Dermis microvascular lymphatic vessel endothelial cell (primary cell): ENCODE measurements at regions not wholly inside any gene's neighbourhood (a gene's known extent, or its start where the extent isn't known, plus 50 kb on each side); places are given as distances from the start of the nearest gene placed in this dataset.
"Not testable (repeated sequence)": the region's sequence is repeated elsewhere in the genome, so short reads cannot be mapped to it uniquely, and the experiment has no call there.

Source experiments
- DNase-seq, 2 donors: peaks; one replicate each; pipeline versions ENCODE4 v3.0.0 to v3.0.0-alpha.2; 2010; ENCODE audit warnings: low read depth in 2 of 2

DNA sequence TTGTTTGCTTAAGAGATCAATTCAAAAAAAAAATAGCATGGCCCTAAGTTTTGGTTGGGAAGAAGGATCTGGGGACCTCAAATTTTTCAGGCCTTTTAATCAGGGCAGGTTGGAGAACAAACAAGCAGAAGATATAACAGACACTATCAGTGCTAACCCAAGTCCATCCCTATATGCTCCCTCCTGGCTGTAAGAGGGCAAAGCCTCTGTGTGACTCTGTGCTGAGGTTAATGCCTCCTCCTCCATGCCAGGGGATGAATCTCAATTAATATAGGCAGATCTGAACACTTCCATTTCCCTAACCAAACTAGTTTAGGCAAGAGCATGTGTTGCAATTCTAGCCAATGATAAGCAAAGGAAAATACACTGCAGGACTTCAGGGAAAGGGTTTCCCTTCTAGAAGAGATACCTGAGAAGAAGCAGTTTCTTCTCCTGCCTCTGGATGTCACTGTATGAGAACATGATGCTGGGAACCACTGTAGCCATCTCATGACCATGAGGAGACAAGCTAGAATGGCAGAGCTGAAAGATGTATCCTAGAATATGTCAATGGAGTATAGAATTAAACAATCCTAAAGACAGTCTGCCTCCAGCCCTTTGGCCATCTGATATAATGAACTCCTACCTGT is 76.0 kb downstream of the CHD9NB start:
- DNase-seq: peak; percentile 4 to 39

DNA sequence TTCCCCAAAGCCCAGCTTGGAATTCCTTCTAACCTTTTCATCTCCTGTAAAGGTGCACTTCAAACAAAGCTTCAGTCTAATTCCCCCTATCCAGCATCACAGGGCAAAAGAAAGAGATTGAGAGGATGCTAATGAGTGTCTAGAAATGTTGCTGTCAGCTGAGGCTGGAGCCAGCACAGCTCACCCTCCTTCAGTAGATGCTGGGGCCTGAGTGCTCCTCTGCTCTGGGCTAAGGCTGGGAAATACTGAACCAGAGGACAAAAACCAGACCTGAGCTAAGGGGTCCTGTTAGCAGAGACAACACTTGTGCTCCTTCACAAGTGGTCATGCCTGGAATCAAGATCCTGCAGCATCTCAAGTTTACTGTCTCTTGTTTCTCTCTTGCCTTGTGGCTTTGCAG is 85.0 kb downstream of the CHD9NB start:
- no peak for DNase-seq

DNA sequence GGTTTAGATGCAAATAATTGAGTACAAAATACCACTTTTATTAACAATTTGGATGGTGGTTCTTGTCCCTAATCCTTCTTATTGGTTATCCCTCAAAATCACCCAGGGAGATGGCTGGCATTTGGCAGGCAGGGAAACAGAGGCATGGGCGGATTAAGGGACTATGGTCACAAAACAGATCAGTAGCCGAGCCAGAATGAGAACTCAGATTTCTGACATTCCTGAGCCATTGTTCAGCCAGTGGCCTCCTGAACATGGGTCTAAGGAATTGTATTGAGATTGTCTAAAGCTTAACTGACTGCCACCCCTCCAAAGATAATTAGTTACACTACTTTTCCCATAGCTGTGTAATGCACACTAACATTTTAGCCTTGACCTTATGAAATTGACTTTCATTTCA is 88.4 kb downstream of the CHD9NB start:
- DNase-seq: no peak

DNA sequence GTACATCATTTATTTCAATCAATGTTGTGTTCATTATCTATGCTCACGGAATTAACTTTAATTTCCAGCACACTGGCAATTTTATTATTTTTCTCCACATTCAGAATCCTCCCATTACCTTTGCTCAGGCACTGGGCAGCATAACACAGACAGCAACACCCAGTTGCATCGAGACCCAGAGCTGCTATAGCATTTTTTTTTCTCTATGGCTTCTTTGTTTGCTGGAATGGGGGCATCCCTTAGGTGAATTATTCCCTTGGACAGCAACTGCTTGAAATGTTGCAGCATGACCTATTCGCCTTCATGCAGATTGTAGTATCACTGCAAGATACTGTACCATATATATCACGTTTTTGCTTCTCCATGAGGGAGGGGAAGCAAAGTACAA is 88.8 kb downstream of the CHD9NB start:
- no peak for DNase-seq

DNA sequence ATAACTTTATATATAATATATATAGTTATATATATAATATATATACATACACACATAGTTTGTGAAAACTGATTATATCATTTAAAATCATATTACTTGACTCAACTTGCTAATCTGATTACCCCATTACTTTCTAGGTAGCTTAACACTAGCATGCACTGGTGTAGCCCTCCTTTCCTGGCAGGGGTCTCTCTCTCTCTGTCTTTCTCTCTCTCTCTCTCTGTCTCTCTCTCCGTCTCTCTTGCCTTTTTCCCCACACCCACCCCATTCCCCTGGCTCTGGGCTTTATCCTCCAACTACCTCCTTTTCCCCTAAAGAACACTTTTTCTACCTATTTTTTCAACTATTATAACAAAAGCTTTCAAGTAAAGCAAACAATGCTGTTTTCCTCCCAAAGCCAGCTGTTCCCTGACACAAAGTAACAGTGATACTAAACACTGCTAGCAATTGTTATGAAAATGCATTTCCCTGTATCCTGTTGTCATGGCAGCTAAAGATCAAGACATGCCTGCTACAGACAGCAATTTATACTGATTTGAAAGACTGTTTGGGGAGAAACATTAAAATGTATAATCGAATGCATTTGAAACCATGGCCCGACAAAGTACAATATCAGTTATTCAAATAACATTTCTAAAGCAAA is 89.4 kb downstream of the CHD9NB start:
- no peak for DNase-seq

DNA sequence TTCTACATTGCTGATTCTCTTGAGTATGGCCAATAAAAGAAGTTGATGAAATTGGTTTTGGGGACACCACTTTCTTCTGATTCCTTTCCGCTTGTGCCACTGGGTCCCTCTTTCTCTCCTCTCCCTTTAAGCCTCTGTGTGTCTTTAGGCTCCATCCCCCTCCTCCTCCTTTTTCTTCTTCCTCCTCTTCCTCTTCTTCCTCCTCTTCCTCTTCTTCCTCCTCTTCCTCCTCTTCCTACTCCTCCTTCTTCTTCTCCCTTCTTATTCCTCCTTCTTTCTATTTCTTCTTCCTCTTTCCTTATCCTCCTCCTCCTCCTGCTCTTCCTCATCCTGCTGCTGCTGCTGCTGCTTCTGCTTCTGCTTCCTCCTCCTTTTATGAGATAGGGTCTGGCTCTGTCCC is 93.7 kb downstream of the CHD9NB start:
- DNase-seq: no peak

DNA sequence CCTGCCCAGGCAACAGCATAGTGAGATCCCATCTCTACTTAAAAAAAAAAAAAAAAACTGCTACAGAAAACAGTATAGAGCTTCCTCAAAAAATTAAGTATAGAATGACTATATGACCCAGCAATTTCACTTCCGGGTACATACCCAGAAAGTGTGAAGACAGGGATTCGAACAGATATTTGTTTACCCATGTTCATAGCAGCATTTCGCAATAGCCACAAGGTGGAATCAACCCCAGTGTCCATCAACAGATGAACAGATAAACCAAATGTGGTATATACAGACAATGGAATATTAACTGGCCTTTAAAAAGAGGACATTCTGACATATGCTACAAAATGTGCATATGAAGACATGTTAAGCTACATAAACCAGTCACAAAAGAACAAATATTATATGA is 95.5 kb downstream of the CHD9NB start:
- no peak for DNase-seq

DNA sequence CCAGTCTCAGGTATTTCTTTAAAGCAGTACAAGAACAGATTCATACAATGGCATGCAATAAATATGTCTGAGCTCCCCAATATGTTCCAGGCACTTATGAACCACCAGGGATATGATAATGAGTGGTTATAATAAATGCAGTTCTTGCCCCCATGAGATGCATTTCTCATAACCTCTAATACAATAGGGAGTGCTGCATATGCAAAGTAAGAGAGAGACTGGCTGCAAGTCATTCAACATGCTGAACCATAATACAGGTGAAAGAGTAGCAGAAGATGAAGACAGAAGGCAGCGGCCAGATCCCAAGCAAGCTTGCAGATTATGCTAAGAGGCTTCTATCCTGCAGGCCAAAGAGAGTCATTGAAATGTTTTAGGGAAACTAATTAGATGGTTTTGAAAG is 96.7 kb downstream of the CHD9NB start:
- no peak for DNase-seq

DNA sequence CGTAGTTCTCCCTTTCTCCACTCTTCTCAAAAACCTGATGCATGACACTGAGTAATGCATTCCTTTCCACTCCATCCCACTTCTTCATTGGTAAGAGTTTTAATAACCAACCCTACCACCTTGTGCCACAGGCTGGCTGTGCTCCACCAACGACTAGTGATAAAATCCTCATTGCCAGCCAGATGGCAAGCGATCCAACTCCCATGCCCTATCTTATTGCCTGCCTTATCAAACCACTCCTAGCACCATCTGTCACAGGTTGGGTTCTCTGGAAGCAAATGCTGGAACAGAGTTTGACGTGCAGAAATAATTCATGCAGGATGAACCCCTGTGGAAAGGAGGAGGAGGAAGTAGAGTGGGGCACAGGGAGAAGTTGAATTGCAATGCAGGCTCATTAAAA is 99.5 kb downstream of the CHD9NB start:
- DNase-seq: no peak

DNA sequence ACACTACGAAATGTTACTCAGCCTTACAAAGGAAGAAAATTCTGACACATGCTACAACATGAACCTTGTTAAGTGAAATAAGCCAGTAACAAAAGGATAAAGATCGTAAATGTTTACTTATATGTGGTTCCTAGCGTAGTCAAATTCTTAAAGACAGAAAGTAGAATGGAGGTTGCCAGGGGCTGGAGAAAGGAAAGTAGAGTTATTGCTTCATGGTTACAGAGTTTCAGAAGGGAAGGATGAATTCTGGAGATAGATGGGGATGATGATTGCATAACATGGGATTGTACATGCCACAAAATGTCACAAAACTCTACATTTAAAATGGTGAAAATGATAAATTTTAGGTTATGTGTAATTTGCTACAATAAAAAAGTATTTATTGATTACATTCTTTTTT is 103.8 kb downstream of the CHD9NB start:
- DNase-seq: no peak

DNA sequence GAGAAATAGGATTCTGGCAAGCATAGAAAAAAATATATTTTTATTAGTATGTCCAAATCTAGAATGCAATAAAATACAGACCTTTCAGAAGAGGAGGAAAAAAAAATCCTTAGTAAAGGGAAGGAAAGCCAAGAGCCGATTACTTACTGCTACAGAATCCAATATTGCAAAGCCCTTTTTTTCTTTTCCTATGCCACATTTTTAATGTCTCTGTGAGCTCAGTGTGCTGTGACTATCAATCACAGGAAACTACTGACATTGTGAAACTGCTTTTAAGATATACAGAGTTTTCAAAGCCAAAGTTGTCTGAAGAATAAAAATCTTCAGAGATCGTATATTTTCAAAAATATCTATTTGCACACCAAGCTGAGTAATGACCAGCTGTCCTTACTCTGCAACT is 120.4 kb downstream of the CHD9NB start:
- DNase-seq: no peak

DNA sequence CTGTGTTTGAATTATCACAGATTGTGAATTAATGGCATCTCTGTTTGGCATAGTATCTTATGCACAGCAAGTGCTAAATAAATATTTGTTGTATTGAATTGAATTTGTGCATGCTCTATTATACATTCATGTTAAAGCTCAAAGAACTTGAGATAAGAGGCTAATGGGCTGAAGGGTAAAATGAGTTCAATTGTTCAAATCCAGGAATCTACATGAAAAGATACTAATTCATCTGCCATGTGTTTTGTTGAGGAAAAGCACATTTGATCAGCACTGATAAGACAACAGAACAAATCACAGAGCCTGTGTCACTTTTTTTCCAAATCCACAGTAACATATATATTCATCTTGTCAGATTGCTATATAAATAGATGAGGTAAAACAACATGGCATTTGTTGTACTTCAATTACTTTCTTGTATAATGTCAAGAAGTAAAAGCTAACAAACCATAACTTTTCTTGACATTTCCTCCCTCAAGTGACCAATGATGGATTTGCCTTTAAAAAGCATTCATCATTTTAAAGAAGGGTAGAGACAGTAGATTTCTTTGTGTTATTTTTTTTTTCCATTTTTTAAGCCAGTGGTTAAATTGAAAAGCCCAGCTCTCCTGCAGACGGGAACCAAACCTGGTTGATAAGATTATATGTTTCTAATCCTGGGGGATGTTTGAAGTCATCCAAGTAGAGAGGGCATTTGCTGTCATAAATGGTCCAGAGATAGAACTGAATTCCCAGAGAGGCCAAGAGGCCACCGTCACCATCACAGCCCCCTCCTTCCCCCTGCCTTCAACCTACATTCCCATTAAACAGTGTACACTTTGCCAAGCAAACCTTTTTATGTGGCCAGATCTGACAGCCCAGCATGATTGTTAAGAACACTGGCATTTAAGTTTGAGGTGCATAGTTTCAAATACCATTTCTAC is 123.0 kb downstream of the CHD9NB start:
- no peak for DNase-seq

DNA sequence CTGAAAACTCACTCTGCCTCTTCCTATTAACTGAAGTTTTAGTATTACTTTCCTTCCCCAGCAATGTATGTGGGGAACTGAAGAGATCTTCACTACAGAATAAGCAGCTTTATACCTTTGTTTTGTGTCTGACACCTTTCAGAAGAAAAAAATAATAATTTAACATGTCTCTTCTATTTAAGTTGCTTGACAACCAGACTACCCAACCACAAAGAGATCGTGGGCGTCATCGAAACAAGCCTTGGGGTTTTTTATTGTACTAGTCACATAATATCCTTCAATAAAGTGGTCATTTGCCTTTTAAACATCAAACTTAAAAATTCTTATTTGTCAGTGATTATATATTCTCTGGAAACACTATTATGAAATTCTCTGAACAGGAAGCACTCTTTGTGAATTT is 123.7 kb downstream of the CHD9NB start:
- DNase-seq: no peak

DNA sequence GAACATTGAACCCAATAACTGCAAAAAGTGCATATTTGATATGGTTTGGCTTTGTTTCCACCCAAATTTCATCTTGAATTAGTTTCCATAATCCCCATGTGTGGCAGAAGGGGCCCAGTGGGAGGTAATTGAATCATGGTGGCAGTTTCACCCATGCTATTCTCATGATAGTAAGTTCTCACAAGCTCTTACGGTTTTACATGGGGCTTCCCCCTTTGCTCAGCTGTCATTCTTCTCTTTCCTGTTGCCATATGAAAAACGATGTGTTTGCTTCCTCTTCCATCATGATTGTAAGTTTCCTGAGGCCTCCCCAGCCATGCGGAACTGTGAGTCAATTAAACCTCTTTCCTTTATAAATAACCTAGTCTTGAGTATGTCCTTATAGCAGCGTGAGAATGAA is 127.6 kb downstream of the CHD9NB start:
- DNase-seq: peak in 1 of 2 donors; percentile 6

DNA sequence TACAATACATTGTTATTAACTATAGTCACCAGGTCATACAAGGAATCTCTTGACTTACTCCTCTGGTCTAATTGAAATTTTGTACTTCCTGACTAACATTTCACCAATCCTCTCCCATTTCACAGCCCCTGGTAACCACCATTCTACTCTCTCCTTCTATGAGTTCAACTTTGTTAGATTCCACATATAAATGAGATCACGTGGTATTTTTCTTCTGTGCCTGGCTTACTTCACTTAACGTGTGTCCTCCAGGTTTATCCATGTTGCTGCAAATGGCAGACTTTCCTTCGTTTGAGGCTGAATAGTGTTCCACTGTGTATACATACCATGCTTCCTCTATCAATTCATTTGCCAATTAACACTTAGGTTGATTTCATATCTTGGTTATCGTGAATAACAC is 128.5 kb downstream of the CHD9NB start:
- DNase-seq: no peak

DNA sequence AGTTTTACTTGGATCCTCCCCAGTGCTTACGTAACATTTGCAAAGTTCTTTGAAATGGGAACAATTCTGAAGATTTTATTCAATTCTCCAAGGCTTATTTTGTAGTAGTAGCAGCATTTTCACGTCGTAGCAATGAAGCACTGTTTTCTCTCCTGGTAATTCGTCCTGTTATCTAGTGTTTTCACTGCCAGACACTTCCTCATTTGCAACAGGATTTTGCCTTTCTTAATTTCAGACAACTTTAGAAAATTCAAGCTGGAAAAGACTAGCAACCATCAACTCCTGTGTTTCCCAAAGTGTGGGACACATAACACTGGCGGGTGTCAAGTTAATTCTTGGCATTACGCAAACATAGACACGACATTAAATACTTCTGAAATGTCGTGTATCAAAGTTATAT is 131.6 kb downstream of the CHD9NB start:
- DNase-seq: no peak

DNA sequence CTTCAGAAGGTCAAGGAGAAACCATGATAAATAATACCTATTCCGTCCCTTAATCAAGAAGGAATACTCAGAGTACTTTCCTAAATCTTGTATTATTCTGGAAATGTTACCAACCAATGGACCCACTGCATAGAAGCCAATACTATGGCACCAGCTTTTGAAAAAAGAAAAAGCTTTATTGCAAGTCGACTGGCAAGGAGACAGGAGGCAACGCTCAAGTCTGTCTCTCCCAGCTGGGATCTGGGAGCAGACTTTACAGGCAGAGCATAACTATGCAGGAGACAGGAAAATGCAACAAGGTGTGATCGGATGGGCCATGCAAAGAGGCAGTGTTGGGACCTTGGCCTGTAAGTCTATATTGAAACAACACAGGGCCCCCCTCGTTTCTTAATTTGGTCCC is 132.4 kb downstream of the CHD9NB start:
- no peak for DNase-seq

DNA sequence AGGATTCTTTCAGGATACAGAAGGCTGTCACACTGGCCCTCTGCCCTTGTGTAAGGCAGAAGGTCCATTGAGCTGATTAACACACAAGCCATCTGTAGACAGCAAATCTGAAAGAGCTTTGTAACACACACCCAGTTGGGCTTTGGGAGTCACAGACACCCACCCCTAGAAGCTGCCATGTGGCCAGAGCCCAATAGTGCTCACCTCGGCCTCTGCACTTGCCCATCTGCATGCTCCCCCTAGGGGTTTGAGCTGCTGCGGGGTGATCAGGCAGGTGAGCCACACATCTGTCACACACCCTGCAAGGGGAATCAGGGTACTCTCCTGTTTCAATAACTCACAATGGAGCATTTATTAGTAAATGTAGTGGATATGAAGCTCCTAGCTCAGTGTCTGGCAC is 138.3 kb downstream of the CHD9NB start:
- DNase-seq: no peak

DNA sequence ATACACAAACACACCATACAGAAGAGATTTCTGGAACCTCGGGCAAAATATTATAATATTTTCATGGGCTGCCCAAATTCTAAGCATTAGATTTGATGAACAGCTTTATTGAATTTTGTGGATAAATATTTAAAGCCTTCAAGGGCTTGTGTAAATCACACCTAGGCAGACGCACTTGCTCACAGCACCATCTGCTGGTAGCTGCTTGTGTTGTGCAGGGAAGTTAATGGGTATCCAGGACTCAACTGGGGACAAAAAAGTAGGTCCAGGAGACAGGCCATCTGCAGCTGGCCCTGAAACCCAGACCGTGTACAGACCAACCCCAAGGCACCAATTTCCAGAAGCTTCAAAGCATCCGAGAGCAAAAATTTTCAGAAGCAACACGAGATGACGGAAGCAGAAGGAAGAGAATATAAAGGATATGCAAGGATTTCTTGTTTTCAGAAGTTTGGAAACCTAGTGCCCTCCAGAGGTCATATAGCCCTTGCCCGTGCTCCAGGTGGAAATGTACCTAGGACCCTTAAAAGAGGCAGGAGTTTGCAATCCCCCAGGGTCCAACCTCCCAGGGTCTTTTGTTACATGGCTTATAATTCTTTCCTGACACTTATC is 140.0 kb downstream of the CHD9NB start:
- peak; percentile 68 to 75 for DNase-seq

DNA sequence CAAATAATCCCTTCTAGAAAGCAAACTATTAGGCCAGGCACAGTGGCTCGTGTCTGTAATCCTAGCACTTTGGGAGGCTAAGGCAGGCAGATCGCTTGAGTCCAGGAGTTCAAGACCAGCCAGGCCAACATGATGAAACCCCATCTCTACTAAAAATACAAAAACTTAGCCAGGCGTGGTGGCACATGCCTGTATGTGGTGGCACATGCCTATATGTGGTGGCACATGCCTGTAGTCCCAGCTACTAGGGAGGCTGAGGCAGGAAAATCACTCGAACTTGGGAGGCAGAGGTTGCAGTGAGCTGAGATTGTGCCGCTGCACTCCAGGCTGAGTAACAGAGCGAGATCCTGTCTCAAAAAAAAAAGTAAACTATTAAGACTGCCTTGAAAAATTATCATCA is 144.6 kb downstream of the CHD9NB start:
- DNase-seq: not testable (repeated sequence)

DNA sequence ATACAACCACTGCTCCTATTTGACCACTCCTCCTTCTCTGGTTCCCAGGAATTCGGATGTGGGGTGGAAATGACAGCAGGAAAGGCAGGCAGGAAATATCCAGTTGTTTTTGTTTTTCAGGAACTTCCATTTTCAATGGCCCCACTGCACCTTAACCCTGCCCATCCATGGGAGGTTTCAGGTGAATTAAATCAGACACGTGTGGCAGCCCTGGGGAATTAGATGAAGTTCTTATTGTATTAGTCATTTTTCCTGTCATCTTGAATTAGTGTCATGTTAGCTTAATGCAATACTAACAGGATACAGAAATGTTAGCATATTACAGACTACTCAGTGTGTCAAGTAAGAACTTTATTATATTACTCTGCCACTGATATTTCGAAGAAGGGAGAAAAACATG is 146.4 kb downstream of the CHD9NB start:
- peak; percentile 47 to 97 for DNase-seq

DNA sequence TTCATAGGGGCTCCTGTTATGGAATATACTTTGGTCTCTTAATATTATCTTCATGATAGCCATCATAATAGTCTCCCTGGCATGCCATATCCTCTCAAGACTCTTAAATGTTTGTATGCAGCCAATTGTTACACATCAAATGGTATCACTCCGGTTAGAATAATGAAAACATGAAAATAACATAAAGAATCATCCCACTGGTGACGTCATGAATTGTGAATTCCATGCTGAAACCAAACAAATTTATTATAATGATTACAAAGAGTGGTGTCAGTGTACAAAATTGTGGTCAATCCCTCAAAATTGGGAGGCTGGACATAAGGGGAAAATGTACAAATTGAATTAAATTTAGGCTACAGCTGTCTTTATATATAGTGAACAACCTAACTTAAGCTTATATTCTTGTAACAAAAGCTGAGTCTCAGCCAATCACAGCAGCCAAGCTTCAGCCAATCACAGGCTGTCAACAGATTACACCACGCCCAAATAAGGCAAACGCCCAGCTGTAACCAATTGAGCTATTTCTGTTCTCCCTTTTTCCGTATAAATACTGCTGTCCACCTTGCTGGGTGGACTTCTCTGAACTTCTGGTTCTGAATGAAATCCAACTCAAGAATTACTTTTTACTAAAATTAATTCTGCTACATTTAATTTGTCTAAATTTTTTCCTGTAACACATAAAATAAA is 156.1 kb downstream of the CHD9NB start:
- DNase-seq: no peak
